ENCODE measurements at regions not wholly inside any gene's neighbourhood (a gene's known extent, or its start where the extent isn't known, plus 50 kb on each side); places are given as distances from the start of the nearest gene placed in this dataset.

DNA sequence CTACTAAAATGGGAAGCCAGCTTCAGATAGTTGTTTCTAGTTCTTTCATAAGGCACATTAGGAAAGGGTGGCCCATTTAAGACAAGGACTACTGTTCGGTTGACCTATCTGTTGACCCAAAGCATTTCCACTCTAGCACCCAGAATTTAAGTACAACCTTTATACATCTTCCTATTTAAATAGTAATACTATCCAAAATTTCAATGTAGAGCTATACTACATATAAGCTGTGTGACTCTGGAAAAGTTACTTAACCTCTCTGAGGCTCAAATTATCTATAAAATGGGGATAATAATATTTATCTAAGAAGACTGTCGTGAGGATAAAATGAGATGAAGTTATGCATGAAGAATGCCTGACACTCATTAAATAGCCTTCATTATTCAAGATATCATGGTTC, 82.0 kb upstream of the TMEM164 start:
- TF ChIP-seq, protein P1, sequence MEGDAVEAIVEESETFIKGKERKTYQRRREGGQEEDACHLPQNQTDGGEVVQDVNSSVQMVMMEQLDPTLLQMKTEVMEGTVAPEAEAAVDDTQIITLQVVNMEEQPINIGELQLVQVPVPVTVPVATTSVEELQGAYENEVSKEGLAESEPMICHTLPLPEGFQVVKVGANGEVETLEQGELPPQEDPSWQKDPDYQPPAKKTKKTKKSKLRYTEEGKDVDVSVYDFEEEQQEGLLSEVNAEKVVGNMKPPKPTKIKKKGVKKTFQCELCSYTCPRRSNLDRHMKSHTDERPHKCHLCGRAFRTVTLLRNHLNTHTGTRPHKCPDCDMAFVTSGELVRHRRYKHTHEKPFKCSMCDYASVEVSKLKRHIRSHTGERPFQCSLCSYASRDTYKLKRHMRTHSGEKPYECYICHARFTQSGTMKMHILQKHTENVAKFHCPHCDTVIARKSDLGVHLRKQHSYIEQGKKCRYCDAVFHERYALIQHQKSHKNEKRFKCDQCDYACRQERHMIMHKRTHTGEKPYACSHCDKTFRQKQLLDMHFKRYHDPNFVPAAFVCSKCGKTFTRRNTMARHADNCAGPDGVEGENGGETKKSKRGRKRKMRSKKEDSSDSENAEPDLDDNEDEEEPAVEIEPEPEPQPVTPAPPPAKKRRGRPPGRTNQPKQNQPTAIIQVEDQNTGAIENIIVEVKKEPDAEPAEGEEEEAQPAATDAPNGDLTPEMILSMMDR (IDR thresholded peaks at IDR 0.05; ENCODE audit: poor library complexity), result no peak
- no peak for TF ChIP-seq EZH2 (IDR thresholded peaks at IDR 0.05; ENCODE audit: borderline replicate concordance)
- TF ChIP-seq EZH2phosphoT487 (IDR thresholded peaks at IDR 0.05; ENCODE audit: low read depth, severe bottlenecking, unreplicated experiment), result no peak
